ENCODE measurements at regions not wholly inside any gene's neighbourhood (a gene's known extent, or its start where the extent isn't known, plus 50 kb on each side); places are given as distances from the start of the nearest gene placed in this dataset.

DNA sequence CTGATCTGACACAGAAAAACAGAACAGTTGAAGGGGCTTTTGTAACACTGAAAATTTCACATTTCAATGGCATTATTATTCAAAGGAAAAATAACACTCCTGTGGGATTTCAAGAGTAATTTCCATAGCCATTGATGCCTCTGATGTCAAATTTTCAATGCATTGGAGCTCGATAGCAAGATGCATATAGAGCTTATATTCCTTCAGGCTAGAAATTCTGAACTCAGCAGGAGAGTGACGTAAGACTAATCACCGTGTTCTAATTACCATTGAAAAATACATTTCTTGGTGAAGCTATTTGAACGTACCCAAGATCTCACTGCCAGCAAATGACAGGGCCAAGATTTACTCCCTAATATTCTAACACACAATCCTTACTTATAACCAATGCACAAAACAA is 854.1 kb upstream of the TMEM132C start:
- TF ChIP-seq, protein P1, sequence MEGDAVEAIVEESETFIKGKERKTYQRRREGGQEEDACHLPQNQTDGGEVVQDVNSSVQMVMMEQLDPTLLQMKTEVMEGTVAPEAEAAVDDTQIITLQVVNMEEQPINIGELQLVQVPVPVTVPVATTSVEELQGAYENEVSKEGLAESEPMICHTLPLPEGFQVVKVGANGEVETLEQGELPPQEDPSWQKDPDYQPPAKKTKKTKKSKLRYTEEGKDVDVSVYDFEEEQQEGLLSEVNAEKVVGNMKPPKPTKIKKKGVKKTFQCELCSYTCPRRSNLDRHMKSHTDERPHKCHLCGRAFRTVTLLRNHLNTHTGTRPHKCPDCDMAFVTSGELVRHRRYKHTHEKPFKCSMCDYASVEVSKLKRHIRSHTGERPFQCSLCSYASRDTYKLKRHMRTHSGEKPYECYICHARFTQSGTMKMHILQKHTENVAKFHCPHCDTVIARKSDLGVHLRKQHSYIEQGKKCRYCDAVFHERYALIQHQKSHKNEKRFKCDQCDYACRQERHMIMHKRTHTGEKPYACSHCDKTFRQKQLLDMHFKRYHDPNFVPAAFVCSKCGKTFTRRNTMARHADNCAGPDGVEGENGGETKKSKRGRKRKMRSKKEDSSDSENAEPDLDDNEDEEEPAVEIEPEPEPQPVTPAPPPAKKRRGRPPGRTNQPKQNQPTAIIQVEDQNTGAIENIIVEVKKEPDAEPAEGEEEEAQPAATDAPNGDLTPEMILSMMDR (IDR thresholded peaks at IDR 0.05; ENCODE audit: insufficient read depth, low read length) = no peak
- no peak for TF ChIP-seq POLR2AphosphoS5 (IDR thresholded peaks at IDR 0.05; ENCODE audit: low read depth)

Measured in HL-60 (cell line).